ENCODE measurements at regions not wholly inside any gene's neighbourhood (a gene's known extent, or its start where the extent isn't known, plus 50 kb on each side); places are given as distances from the start of the nearest gene placed in this dataset.
"Not testable (repeated sequence)": the region's sequence is repeated elsewhere in the genome, so short reads cannot be mapped to it uniquely, and the experiment has no call there.

DNA sequence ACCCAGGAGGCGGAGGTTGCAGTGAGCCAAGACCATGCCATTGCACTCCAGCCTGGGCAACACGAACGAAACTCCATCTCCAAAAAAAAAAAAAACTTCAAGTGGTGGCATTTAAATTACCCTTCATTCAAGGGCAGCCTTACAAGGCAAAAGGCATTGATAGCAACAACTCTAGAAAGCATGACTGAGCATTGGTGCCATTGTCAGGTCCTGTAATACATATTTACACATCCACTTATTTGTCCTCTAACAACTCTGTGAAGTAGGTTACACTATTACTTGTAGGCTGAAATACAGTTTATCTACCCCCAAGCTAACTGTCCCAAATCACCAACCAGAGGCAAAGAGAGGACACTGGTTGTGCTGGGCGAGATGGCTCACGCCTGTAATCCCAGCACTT, 52.7 kb upstream of the LARP1 start:
- DNase-seq, result no peak

DNA sequence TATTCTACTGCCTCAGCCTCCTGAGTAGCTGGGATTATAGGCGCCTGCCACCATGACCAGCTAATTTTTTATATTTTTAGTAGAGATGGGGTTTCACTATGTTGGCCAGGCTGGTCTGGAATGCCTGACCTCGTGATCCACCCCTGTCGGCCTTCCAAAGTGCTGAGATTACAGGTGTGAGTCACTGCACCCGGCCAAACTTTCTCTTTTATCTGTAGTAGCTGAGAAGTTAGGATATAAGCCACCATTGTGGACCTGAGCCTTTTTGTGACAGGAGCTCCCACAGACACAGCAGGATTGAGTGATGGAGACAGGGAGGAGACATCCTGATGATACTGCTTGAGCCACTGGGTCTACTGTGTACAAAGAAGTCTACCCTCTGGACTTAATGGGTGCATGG, 53.5 kb upstream of the LARP1 start:
- DNase-seq, result not testable (repeated sequence)

DNA sequence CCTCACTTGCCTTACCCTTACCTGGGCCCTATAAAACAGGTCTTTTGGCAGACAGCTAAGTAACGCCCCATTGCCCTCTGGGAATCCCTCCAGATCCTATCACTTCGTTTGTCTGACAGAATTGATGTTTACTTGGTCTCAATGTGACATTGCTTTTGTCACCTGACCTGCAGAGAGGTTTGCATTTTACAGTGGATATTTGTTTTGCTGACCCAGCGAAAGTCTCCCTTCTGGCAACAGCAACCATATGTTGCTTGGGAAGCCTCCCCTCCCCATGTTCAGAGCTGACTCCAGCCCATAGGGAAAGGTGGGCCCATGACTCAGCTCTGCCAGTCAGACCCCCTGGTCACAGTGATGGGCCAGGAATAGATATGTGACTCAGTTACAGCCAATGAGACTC, 54.0 kb upstream of the LARP1 start:
- DNase-seq, result no peak

DNA sequence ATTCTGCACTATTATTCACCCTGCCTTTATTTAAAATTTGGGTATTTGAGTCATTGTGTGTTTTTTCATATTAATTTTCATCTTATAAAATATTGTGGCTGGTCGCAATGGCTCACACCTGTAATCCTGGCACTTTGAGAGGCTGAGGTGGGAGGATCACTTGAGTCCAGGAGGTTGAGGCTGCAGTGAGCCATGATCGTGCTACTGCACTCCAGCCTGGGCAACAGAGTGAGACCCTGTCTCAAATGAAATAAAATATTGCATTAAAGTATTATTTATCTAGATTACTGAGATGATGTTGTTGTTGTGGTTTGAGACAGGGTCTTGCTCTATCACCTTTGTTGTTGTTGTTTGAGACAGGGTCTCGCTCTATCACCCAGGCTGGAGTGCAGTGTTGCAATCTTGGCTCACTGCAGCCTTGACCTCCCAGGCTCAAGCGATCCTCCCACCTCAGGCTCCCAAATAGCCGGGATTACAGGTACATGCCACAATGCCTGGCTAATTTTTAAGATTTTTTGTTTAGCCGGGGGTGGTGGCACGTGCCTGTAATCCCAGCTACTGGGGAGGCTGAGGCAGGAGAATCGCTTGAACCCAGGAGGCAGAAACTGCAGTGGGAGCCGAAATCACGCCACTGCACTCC, 54.8 kb upstream of the LARP1 start:
- DNase-seq, result not testable (repeated sequence)

- no peak for DNase-seq
Measured at GRCh38 chr5:154698763-154699162, 56.4 kb upstream of the LARP1 start.

DNA sequence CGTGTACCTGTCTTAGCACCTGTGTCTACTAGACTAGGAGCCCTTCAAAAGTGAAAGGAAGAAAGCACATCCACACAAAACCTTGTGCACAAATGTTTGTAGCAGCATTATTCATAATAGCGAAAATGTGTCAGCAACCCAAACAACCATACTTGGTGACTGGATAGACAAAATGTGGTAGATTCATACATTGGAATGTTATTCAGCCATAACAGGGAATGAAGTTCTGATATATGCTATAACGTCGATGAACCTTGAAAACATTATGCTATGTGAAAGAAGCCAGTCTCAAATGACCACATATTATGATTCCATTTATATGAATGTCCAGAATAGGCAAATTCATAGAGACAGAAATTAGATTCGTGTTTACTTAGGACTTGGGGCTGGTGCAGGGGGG, 57.8 kb upstream of the LARP1 start:
- no peak for DNase-seq

DNA sequence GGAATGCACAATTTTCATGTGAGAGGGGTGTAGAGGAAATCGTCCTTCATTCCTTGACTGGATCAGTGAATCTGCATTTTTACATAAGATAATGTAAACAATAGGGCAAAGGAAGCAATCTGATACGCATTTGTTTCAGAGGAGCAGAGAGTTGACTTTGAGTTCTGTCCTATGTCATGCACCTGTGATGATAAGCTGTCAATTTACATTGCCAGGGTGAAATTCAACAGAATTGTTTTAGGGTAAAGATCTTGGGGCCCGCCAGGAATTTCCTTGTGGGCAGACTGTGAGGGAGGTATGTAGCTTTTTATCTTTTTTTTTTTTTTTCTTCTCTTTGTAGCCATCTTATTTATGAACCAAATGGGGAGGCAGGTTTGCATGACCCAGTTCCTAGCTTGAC, 58.3 kb upstream of the LARP1 start:
- DNase-seq, result no peak

GRCh38 chr5:154694159-154694558, 61.0 kb upstream of the LARP1 start:
- no peak for DNase-seq

GRCh38 chr5:154690488-154690887, 64.7 kb upstream of the LARP1 start:
- no peak for DNase-seq

DNA sequence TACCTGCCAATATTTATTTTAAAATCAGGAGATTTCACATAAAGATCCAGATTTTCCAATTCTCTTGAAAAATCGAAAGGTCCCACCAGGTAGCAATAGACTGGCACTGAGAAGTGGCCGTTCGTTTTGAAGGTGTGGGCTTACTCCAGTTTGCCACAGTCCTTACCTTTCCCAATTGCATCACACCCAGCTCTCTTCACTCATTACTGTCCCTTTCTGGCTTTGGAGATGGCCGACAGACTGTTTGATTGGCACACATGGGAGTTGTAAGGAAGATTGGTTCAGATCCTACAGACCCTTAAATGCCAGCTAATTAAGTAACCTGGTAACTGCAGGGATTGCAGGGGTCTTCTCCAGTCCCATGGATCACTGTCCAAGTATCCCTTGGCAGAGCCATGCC, 68.7 kb upstream of the LARP1 start:
- no peak for DNase-seq

- peak; percentile 28 for DNase-seq
Measured at GRCh38 chr5:154683101-154683880, 71.9 kb upstream of the LARP1 start.

DNA sequence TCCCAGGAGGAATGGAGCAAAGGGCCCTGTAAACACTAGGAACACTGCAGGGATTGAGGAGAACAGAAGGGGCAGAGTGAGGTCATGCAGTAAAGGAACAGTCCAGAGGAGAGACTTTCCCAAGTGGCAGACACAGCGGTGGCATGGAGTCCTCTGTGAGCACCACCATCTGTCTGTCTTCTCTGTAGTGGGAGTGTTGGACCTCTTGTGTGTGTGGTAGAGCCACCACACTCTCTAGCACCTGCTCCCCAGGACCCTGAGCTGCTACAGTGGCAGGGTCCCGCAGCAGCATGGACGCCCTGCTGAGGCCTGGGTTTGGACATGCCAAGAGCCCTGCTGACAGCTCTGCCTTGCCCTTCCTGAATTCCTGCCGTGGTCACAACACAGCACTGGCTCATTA, 75.7 kb upstream of the LARP1 start:
- DNase-seq, result no peak

- DNase-seq, result no peak
Measured at GRCh38 chr5:154677921-154678320, 77.3 kb upstream of the LARP1 start.

DNA sequence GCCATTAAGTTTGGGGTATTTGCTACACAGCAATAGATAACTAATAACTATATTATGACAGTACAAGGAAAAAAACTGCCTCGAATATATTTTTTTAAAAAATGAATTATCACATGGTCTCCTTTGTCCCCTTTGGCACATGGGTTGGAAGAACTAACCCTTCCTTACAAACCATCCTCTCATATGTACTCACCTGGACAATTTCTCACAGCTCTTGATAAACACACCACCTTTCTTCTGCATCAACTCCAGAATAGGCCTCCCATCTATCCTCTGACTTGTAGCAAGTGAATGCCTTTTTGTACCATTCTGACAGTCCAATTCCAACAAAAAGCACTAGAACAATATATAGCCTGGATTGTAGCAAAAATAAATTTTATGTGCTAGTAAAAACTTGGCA, 78.7 kb upstream of the LARP1 start:
- DNase-seq, result no peak

- no peak for DNase-seq
Measured at GRCh38 chr5:154674029-154674428, 81.1 kb upstream of the LARP1 start.

GRCh38 chr5:154673506-154673905, 81.7 kb upstream of the LARP1 start:
- no peak for DNase-seq

- DNase-seq, result not testable (repeated sequence)
Measured at GRCh38 chr5:154669913-154670312, 85.3 kb upstream of the LARP1 start.

DNA sequence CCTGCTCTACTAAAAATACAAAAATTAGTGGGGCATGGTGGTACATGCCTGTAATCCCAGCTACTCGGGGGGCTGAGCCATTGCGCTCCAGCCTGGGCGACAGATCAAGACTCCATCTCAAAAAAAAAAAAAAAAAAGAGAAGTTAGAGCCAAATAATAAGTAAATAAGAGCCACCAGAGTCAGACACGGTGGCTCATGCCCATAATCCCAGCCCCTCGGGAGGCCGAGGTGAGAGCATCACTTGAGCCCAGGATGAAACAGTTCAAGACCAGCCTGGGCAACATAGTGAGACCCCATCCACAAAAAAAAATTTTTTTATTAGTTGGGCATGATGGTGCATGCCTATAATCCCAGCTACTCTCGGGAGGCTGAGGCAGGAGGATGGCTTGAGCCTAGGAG, 85.8 kb upstream of the LARP1 start:
- DNase-seq, result no peak

DNA sequence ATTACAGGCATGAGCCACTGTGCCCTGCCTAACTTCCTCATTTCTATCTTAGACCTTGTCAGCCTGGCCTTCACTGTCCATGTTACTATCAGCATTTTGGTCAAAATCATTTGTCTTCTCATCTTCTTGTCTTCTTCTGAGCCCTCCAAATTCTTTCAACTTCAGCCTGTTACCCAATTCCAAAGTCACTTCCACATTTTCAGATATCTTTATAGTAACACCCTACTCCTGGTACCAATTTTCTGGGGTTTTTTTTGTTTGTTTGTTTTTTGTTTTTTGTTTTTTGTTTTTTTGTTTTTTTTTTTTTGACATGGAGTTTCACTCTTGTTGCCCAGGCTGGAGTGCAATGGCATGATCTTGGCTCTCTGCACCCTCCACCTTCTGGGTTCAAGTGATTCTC, 90.3 kb upstream of the LARP1 start:
- no peak for DNase-seq

DNA sequence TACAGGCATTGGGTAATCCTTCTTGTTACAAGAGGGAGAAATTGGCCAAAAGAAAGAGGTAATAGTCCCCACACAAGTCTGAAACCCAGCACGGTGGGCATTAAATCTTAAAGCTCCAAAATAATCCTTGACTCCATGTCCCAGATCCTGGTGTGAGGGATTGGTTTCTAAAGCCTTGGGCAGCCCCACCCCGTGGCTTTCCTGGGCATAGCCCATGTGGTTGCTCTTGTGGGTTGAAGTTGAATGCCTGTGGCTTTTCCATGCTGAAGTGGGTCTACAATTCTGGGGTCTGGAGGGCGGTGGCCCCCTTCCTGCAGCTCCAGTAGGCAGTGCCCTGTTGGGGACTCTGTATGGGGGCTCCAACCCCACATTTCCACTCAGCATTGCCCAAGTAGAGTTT, 91.8 kb upstream of the LARP1 start:
- no peak for DNase-seq

- no peak for DNase-seq
Measured at GRCh38 chr5:154654486-154655371, 100.4 kb upstream of the LARP1 start.

- no peak for DNase-seq
Measured at GRCh38 chr5:154653764-154654485, 101.3 kb upstream of the LARP1 start.

- DNase-seq, result no peak
Measured at GRCh38 chr5:154653418-154653763, 101.8 kb upstream of the LARP1 start.
